ENCODE measurements at regions not wholly inside any gene's neighbourhood (a gene's known extent, or its start where the extent isn't known, plus 50 kb on each side); places are given as distances from the start of the nearest gene placed in this dataset.

- TF ChIP-seq, protein P1, sequence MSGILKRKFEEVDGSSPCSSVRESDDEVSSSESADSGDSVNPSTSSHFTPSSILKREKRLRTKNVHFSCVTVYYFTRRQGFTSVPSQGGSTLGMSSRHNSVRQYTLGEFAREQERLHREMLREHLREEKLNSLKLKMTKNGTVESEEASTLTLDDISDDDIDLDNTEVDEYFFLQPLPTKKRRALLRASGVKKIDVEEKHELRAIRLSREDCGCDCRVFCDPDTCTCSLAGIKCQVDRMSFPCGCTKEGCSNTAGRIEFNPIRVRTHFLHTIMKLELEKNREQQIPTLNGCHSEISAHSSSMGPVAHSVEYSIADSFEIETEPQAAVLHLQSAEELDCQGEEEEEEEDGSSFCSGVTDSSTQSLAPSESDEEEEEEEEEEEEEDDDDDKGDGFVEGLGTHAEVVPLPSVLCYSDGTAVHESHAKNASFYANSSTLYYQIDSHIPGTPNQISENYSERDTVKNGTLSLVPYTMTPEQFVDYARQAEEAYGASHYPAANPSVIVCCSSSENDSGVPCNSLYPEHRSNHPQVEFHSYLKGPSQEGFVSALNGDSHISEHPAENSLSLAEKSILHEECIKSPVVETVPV (CRISPR knock-in tag; IDR thresholded peaks at IDR 0.05) = no peak
- TF ChIP-seq ESRRG (CRISPR knock-in tag; IDR thresholded peaks at IDR 0.05) (no peak), GLIS3 (CRISPR knock-in tag; IDR thresholded peaks at IDR 0.05) (no peak), PATZ1 (CRISPR knock-in tag; IDR thresholded peaks at IDR 0.05; ENCODE audit: borderline replicate concordance) (no peak), ZFP30 (CRISPR knock-in tag; IDR thresholded peaks at IDR 0.05) (no peak), POU6F1 (CRISPR knock-in tag; IDR thresholded peaks at IDR 0.05; ENCODE audit: borderline replicate concordance, low read depth) (no peak)
Observed at GRCh38 chr7:110050785-110051184, 1040.1 kb upstream of the LRRN3 start.

Data from SK-N-SH treated with all-trans-retinoic acid at 6 μM for 48 hours (cell line).